ENCODE measurements at regions not wholly inside any gene's neighbourhood (a gene's known extent, or its start where the extent isn't known, plus 50 kb on each side); places are given as distances from the start of the nearest gene placed in this dataset.

GRCh38 chr5:4924577-4924976, 215.6 kb upstream of the ADAMTS16 start:
- no peak for DNase-seq

- DNase-seq = no peak
Measured at GRCh38 chr5:4927097-4927496, 213.0 kb upstream of the ADAMTS16 start.

- DNase-seq = no peak
Measured at GRCh38 chr5:4928409-4928808, 211.7 kb upstream of the ADAMTS16 start.

- no peak for DNase-seq
Measured at GRCh38 chr5:4929092-4929655, 211.0 kb upstream of the ADAMTS16 start.

GRCh38 chr5:4939042-4939781, 200.9 kb upstream of the ADAMTS16 start:
- DNase-seq = no peak

- DNase-seq = no peak
Measured at GRCh38 chr5:4941161-4941560, 199.0 kb upstream of the ADAMTS16 start.

GRCh38 chr5:4941957-4942830, 197.9 kb upstream of the ADAMTS16 start:
- no peak for DNase-seq

GRCh38 chr5:4942831-4943178, 197.3 kb upstream of the ADAMTS16 start:
- DNase-seq = no peak

GRCh38 chr5:4945296-4945695, 194.8 kb upstream of the ADAMTS16 start:
- no peak for DNase-seq

GRCh38 chr5:4947106-4947505, 193.0 kb upstream of the ADAMTS16 start:
- DNase-seq = no peak

GRCh38 chr5:4947893-4948536, 192.1 kb upstream of the ADAMTS16 start:
- no peak for DNase-seq

GRCh38 chr5:4949108-4949507, 191.0 kb upstream of the ADAMTS16 start:
- no peak for DNase-seq

GRCh38 chr5:4953576-4953975, 186.6 kb upstream of the ADAMTS16 start:
- DNase-seq = no peak

GRCh38 chr5:4954048-4954447, 186.1 kb upstream of the ADAMTS16 start:
- no peak for DNase-seq

- DNase-seq = no peak
Measured at GRCh38 chr5:4963265-4963664, 176.9 kb upstream of the ADAMTS16 start.

GRCh38 chr5:4969351-4969750, 170.8 kb upstream of the ADAMTS16 start:
- DNase-seq = no peak

GRCh38 chr5:4970171-4970570, 170.0 kb upstream of the ADAMTS16 start:
- no peak for DNase-seq

- DNase-seq = no peak
Measured at GRCh38 chr5:4976902-4977301, 163.2 kb upstream of the ADAMTS16 start.

- no peak for DNase-seq
Measured at GRCh38 chr5:4977416-4978110, 162.6 kb upstream of the ADAMTS16 start.

- DNase-seq = no peak
Measured at GRCh38 chr5:4980201-4980600, 159.9 kb upstream of the ADAMTS16 start.

- DNase-seq = no peak
Measured at GRCh38 chr5:4981608-4982007, 158.5 kb upstream of the ADAMTS16 start.

- no peak for DNase-seq
Measured at GRCh38 chr5:4983701-4984100, 156.4 kb upstream of the ADAMTS16 start.

GRCh38 chr5:4984461-4984860, 155.7 kb upstream of the ADAMTS16 start:
- no peak for DNase-seq

Measured in activated CD4-positive, CD25-positive, alpha-beta regulatory T cell (primary cell).